Natural killer cell treated with Interleukin-12 subunit alpha and Interleukin-12 subunit beta and Interleukin-15 and Interleukin-18, amount 100 ng/mL, for 72 hours (primary cell): ENCODE measurements at regions not wholly inside any gene's neighbourhood (a gene's known extent, or its start where the extent isn't known, plus 50 kb on each side); places are given as distances from the start of the nearest gene placed in this dataset.
"Not testable (repeated sequence)": the region's sequence is repeated elsewhere in the genome, so short reads cannot be mapped to it uniquely, and the experiment has no call there.

Source experiments
- ATAC-seq, 2 donors: fragments of 150-1000 bp; cut with Tn5 transposase in 1 of 2; sonication (Bioruptor Pico), chemical (Tn5 transposase) in 1 of 2; 2 replicates each; pipeline ENCODE4 v1.10.0; 2021
- DNase-seq: peaks from one replicate; pipeline ENCODE4 v3.0.0; 2022; ENCODE audit warnings: low spot score
- H3K27ac Mint-ChIP-seq, 2 donors: 1 replicate in 1 of 2; 2 replicates in 1 of 2; pipeline ENCODE4 v1.8.0; 2022; ENCODE audit warnings: mixed read lengths in 2 of 2, mild to moderate bottlenecking in 1 of 2, moderate library complexity in 1 of 2
- H3K27me3 Mint-ChIP-seq, 2 donors: 1 replicate in 1 of 2; 2 replicates in 1 of 2; pipeline ENCODE4 v1.8.0; 2022; ENCODE audit warnings: mixed read lengths in 2 of 2
- H3K36me3 Mint-ChIP-seq: one replicate; pipeline ENCODE4 v1.8.0; 2022; ENCODE audit warnings: mixed read lengths
- H3K4me1 Mint-ChIP-seq, 2 donors: 1 replicate in 1 of 2; 2 replicates in 1 of 2; pipeline ENCODE4 v1.8.0; 2022; ENCODE audit warnings: low read depth in 2 of 2, mixed read lengths in 2 of 2, mild to moderate bottlenecking in 1 of 2
- H3K4me3 Mint-ChIP-seq: one replicate; pipeline ENCODE4 v1.8.0; 2022; ENCODE audit warnings: mixed read lengths
- H3K9me3 Mint-ChIP-seq: 2 replicates; pipeline ENCODE4 v1.8.0; 2022; ENCODE audit warnings: mixed read lengths

GRCh38 chr16:64290461-64290860 is 831.4 kb downstream of the CDH11 start:
- no peak for DNase-seq
- Mint-ChIP-seq H3K27ac (no peak overlapping the region), H3K9me3 (peaks cover 8% of the 10 kb centered on the region), H3K27me3 (no peaks in the 10 kb centered on the region), H3K36me3 (peaks cover 4% of the 10 kb centered on the region), H3K4me1 (no peaks in the 10 kb centered on the region), H3K4me3 (no peak overlapping the region)
- no peak for ATAC-seq

- Mint-ChIP-seq H3K27ac (no peak overlapping the region), H3K4me1 (no peaks in the 10 kb centered on the region), H3K36me3 (peaks cover 8% of the 10 kb centered on the region), H3K9me3 (peaks cover 8% of the 10 kb centered on the region), H3K27me3 (no peaks in the 10 kb centered on the region), H3K4me3 (no peak overlapping the region)
- no peak for ATAC-seq
- DNase-seq: no peak
Measured at GRCh38 chr16:64287655-64288528, 834.0 kb downstream of the CDH11 start.

- DNase-seq (no peak), ATAC-seq (no peak)
- peaks cover 12% of the 10 kb centered on the region for H3K9me3 Mint-ChIP-seq
- peaks cover 9% of the 10 kb centered on the region for H3K36me3 Mint-ChIP-seq
- H3K27ac Mint-ChIP-seq: no peak overlapping the region
- no peaks in the 10 kb centered on the region for H3K27me3 Mint-ChIP-seq
- H3K4me3 Mint-ChIP-seq: no peak overlapping the region
- no peaks in the 10 kb centered on the region for H3K4me1 Mint-ChIP-seq
Measured at GRCh38 chr16:64282181-64282580, 839.7 kb downstream of the CDH11 start.

GRCh38 chr16:64280317-64280716 is 841.5 kb downstream of the CDH11 start:
- H3K9me3 Mint-ChIP-seq: peaks cover 19% of the 10 kb centered on the region
- DNase-seq: no peak
- H3K4me1 Mint-ChIP-seq: no peaks in the 10 kb centered on the region
- no peaks in the 10 kb centered on the region for H3K27me3 Mint-ChIP-seq
- no peak for ATAC-seq
- H3K4me3 Mint-ChIP-seq: no peak overlapping the region
- no peak overlapping the region for H3K27ac Mint-ChIP-seq
- H3K36me3 Mint-ChIP-seq: peaks cover 9% of the 10 kb centered on the region

GRCh38 chr16:64278196-64278595 is 843.7 kb downstream of the CDH11 start:
- Mint-ChIP-seq H3K4me3 (no peak overlapping the region), H3K9me3 (peaks cover 19% of the 10 kb centered on the region), H3K36me3 (peaks cover 5% of the 10 kb centered on the region), H3K4me1 (no peaks in the 10 kb centered on the region), H3K27me3 (no peaks in the 10 kb centered on the region), H3K27ac (no peak overlapping the region)
- ATAC-seq (no peak), DNase-seq (no peak)

- no peaks in the 10 kb centered on the region for H3K4me1 Mint-ChIP-seq
- DNase-seq: no peak
- H3K27ac Mint-ChIP-seq: no peak overlapping the region
- peaks cover 22% of the 10 kb centered on the region for H3K9me3 Mint-ChIP-seq
- no peaks in the 10 kb centered on the region for H3K27me3 Mint-ChIP-seq
- H3K4me3 Mint-ChIP-seq: no peak overlapping the region
- peaks cover 8% of the 10 kb centered on the region for H3K36me3 Mint-ChIP-seq
- ATAC-seq: no peak
Measured at GRCh38 chr16:64276646-64277045, 845.2 kb downstream of the CDH11 start.

- H3K36me3 Mint-ChIP-seq: peaks cover 19% of the 10 kb centered on the region
- no peaks in the 10 kb centered on the region for H3K27me3 Mint-ChIP-seq
- peaks cover 25% of the 10 kb centered on the region for H3K9me3 Mint-ChIP-seq
- ATAC-seq: no peak
- no peak overlapping the region for H3K27ac Mint-ChIP-seq
- no peak for DNase-seq
- H3K4me1 Mint-ChIP-seq: no peaks in the 10 kb centered on the region
- H3K4me3 Mint-ChIP-seq: no peak overlapping the region
Measured at GRCh38 chr16:64272028-64272427, 849.8 kb downstream of the CDH11 start.

GRCh38 chr16:64269756-64270155 is 852.1 kb downstream of the CDH11 start:
- Mint-ChIP-seq H3K4me3 (no peak overlapping the region), H3K27ac (no peak overlapping the region), H3K27me3 (no peaks in the 10 kb centered on the region), H3K36me3 (peaks cover 19% of the 10 kb centered on the region), H3K4me1 (no peaks in the 10 kb centered on the region), H3K9me3 (peaks cover 22% of the 10 kb centered on the region)
- ATAC-seq (no peak), DNase-seq (no peak)

- H3K27ac Mint-ChIP-seq: no peak overlapping the region
- DNase-seq: no peak
Measured at GRCh38 chr16:64265756-64266155, 856.1 kb downstream of the CDH11 start.

GRCh38 chr16:64260631-64261401 is 861.0 kb downstream of the CDH11 start:
- H3K36me3 Mint-ChIP-seq, H3K27ac Mint-ChIP-seq, ATAC-seq, H3K4me1 Mint-ChIP-seq, DNase-seq, H3K4me3 Mint-ChIP-seq, H3K27me3 Mint-ChIP-seq, H3K9me3 Mint-ChIP-seq: not testable (repeated sequence)

More at GRCh38 chr16:64265756-64266155, 856.1 kb downstream of the CDH11 start:
- no peak overlapping the region for H3K4me3 Mint-ChIP-seq
- H3K36me3 Mint-ChIP-seq: peaks cover 12% of the 10 kb centered on the region
- H3K9me3 Mint-ChIP-seq: peaks cover 21% of the 10 kb centered on the region
- no peaks in the 10 kb centered on the region for H3K27me3 Mint-ChIP-seq
- ATAC-seq: no peak
- H3K4me1 Mint-ChIP-seq: no peaks in the 10 kb centered on the region

- ATAC-seq (no peak), DNase-seq (no peak)
- Mint-ChIP-seq H3K4me3 (no peak overlapping the region), H3K4me1 (no peaks in the 10 kb centered on the region), H3K27me3 (no peaks in the 10 kb centered on the region), H3K36me3 (no peaks in the 10 kb centered on the region), H3K9me3 (peaks cover 17% of the 10 kb centered on the region), H3K27ac (no peak overlapping the region)
Measured at GRCh38 chr16:64254443-64255367, 867.2 kb downstream of the CDH11 start.

GRCh38 chr16:64253525-64253924 is 868.3 kb downstream of the CDH11 start:
- no peaks in the 10 kb centered on the region for H3K4me1 Mint-ChIP-seq
- DNase-seq (no peak), ATAC-seq (no peak)
- H3K9me3 Mint-ChIP-seq: peaks cover 17% of the 10 kb centered on the region
- H3K36me3 Mint-ChIP-seq: no peaks in the 10 kb centered on the region
- H3K27ac Mint-ChIP-seq: no peak overlapping the region
- no peak overlapping the region for H3K4me3 Mint-ChIP-seq
- H3K27me3 Mint-ChIP-seq: no peaks in the 10 kb centered on the region

- H3K27me3 Mint-ChIP-seq: no peaks in the 10 kb centered on the region
- no peak for ATAC-seq
Measured at GRCh38 chr16:64253096-64253495, 868.8 kb downstream of the CDH11 start.

More at GRCh38 chr16:64253096-64253495, 868.8 kb downstream of the CDH11 start:
- H3K4me3 Mint-ChIP-seq: no peak overlapping the region
- H3K27ac Mint-ChIP-seq: no peak overlapping the region
- DNase-seq: no peak
- peaks cover 17% of the 10 kb centered on the region for H3K9me3 Mint-ChIP-seq
- no peaks in the 10 kb centered on the region for H3K4me1 Mint-ChIP-seq
- no peaks in the 10 kb centered on the region for H3K36me3 Mint-ChIP-seq
